CD4-positive, alpha-beta T cell (primary cell): ENCODE measurements at regions not wholly inside any gene's neighbourhood (a gene's known extent, or its start where the extent isn't known, plus 50 kb on each side); places are given as distances from the start of the nearest gene placed in this dataset.

Source experiments
- ATAC-seq: fragments of 200-7000 bp; cut with Tn5 transposase; one replicate; pipeline ENCODE4 v1.10.0; 2022; ENCODE audit warnings: mild to moderate bottlenecking; ENCODE audit not compliant: poor library complexity
- CTCF ChIA-PET: fragments of 350-600 bp; sonication (Branson Sonifier 250); formaldehyde crosslinking; loops from one replicate; lab custom pipeline; 2021; ENCODE audit warnings: antibody characterized with exemption, inconsistent platforms; lab: Charles Lee
- POLR2A ChIA-PET: fragments of 350-600 bp; sonication (Branson Sonifier 250); formaldehyde crosslinking; loops from one replicate; lab custom pipeline; 2021; ENCODE audit warnings: antibody characterized with exemption, inconsistent platforms; lab: Charles Lee
- DNase-seq, 14 experiments: peaks; one replicate each; pipeline ENCODE4 v3.0.0-alpha.2; 2013 to 2020; ENCODE audit warnings: mixed read lengths in 2 of 14
- H3K27ac ChIP-seq, 2 donors: one replicate each; pipeline versions ENCODE4 v1.5.1 to v1.7.0; 2013; ENCODE audit warnings: low read length in 2 of 2, low read depth in 1 of 2, mild to moderate bottlenecking in 1 of 2
- H3K27me3 ChIP-seq, 2 experiments: 1 replicate in 1 of 2; 2 replicates in 1 of 2; pipeline versions ENCODE4 v1.6.1 to v1.7.0; 2013; ENCODE audit warnings: low read length in 2 of 2, control low read depth in 1 of 2, mild to moderate bottlenecking in 1 of 2, moderate library complexity in 1 of 2; ENCODE audit not compliant: insufficient read depth in 2 of 2, control insufficient read depth in 1 of 2
- H3K36me3 ChIP-seq: one replicate; pipeline ENCODE4 v1.6.1; 2013; ENCODE audit warnings: low read length, control low read depth; ENCODE audit not compliant: insufficient read depth
- H3K4me1 ChIP-seq: one replicate; pipeline ENCODE4 v1.6.1; 2013; ENCODE audit warnings: low read length, control low read depth; ENCODE audit not compliant: insufficient read depth
- H3K4me3 ChIP-seq: one replicate; pipeline ENCODE4 v1.5.1; 2013; ENCODE audit warnings: mild to moderate bottlenecking, low read length, moderate library complexity
- H3K9me3 ChIP-seq, 2 experiments: 1 replicate in 1 of 2; 2 replicates in 1 of 2; pipeline versions ENCODE4 v1.6.1 to v1.7.0; 2013; ENCODE audit warnings: low read length in 2 of 2, mild to moderate bottlenecking in 2 of 2, control low read depth in 1 of 2, moderate library complexity in 1 of 2; ENCODE audit not compliant: control insufficient read depth in 1 of 2, insufficient read depth in 1 of 2
- H3K27ac Mint-ChIP-seq: one replicate; pipeline ENCODE4 v1.8.0; 2020; ENCODE audit warnings: mixed read lengths
- H3K27me3 Mint-ChIP-seq: one replicate; pipeline ENCODE4 v1.8.0; 2021; ENCODE audit warnings: mixed read lengths
- H3K36me3 Mint-ChIP-seq: one replicate; pipeline ENCODE4 v1.8.0; 2021; ENCODE audit warnings: low read depth, mixed read lengths
- H3K4me1 Mint-ChIP-seq: one replicate; pipeline ENCODE4 v1.8.0; 2021; ENCODE audit warnings: low read depth, mixed read lengths
- H3K4me3 Mint-ChIP-seq: one replicate; pipeline ENCODE4 v1.8.0; 2020; ENCODE audit warnings: mild to moderate bottlenecking, mixed read lengths
- H3K9me3 Mint-ChIP-seq: one replicate; pipeline ENCODE4 v1.8.0; 2020; ENCODE audit warnings: mixed read lengths
- CTCF ChIP-seq: fragments of 200-600 bp; IDR thresholded peaks from one replicate; pipeline ENCODE4 v1.8.0; 2022; ENCODE audit warnings: antibody characterized with exemption, mild to moderate bottlenecking
- intact Hi-C, 2 experiments: fragments of 100-400 bp; cut with DNase I in 1 of 2; cut with micrococcal nuclease in 1 of 2; formaldehyde crosslinking; loops; one replicate each; pipeline versions ENCODE4 v1.15.1 to v1.9.0; 2023 to 2025; cut with DNase I, micrococcal nuclease

GRCh38 chr11:42273977-42274376, 814.5 kb upstream of the LRRC4C start:
- no peak overlapping the region for H3K4me3 Mint-ChIP-seq
- ChIA-PET CTCF (interaction anchor here (1.1 kb wide), 1 partner anchor 10 kb away, joined by 3 read pairs; no protein-coding TSS in a partner anchor), POLR2A (no interaction called here)
- Histone ChIP-seq H3K36me3 (no peaks in the 10 kb centered on the region), H3K9me3 (peaks cover 16 to 17% of the 10 kb centered on the region in 2 experiments), H3K27ac (no peak overlapping the region), H3K4me3 (no peak overlapping the region), H3K27me3 (no peaks in the 10 kb centered on the region), H3K4me1 (no peaks in the 10 kb centered on the region)
- peaks cover 12% of the 10 kb centered on the region for H3K9me3 Mint-ChIP-seq
- H3K36me3 Mint-ChIP-seq = no peaks in the 10 kb centered on the region
- TF ChIP-seq CTCF = no peak
- H3K4me1 Mint-ChIP-seq = no peaks in the 10 kb centered on the region
- intact Hi-C loops = no loop called here
- H3K27ac Mint-ChIP-seq = no peak overlapping the region
- ATAC-seq = no peak
- no peak for DNase-seq
- H3K27me3 Mint-ChIP-seq = no peaks in the 10 kb centered on the region

GRCh38 chr11:42296910-42297309, 837.5 kb upstream of the LRRC4C start:
- CTCF ChIA-PET = no interaction called here
- H3K27ac ChIP-seq = no peak overlapping the region
- no peaks in the 10 kb centered on the region for H3K4me1 ChIP-seq
- H3K9me3 ChIP-seq = no peaks in the 10 kb centered on the region
- Mint-ChIP-seq H3K36me3 (no peaks in the 10 kb centered on the region), H3K4me3 (no peak overlapping the region), H3K4me1 (no peaks in the 10 kb centered on the region), H3K27ac (no peak overlapping the region), H3K27me3 (no peaks in the 10 kb centered on the region), H3K9me3 (peaks cover 18% of the 10 kb centered on the region)
- intact Hi-C loops = no loop called here
- H3K27me3 ChIP-seq = no peaks in the 10 kb centered on the region
- TF ChIP-seq CTCF = no peak
- ATAC-seq (no peak), DNase-seq (no peak)
- POLR2A ChIA-PET = no interaction called here
- H3K4me3 ChIP-seq = no peak overlapping the region
- no peaks in the 10 kb centered on the region for H3K36me3 ChIP-seq

GRCh38 chr11:42299780-42300179, 840.3 kb upstream of the LRRC4C start:
- ATAC-seq (no peak), DNase-seq (no peak)
- Mint-ChIP-seq H3K27me3 (no peaks in the 10 kb centered on the region), H3K9me3 (peaks cover 11% of the 10 kb centered on the region), H3K27ac (no peak overlapping the region), H3K36me3 (no peaks in the 10 kb centered on the region), H3K4me1 (no peaks in the 10 kb centered on the region), H3K4me3 (no peak overlapping the region)
- H3K27ac ChIP-seq = no peak overlapping the region
- H3K4me1 ChIP-seq = no peaks in the 10 kb centered on the region
- no peak overlapping the region for H3K4me3 ChIP-seq
- H3K36me3 ChIP-seq = no peaks in the 10 kb centered on the region
- POLR2A ChIA-PET = no interaction called here
- intact Hi-C loops = loop anchor here in 1 of 2 experiments (10.0 kb wide), 1 partner anchor 55 kb away; no protein-coding TSS in a partner anchor
- H3K9me3 ChIP-seq = no peaks in the 10 kb centered on the region
- H3K27me3 ChIP-seq = no peaks in the 10 kb centered on the region
- TF ChIP-seq CTCF = no peak
- CTCF ChIA-PET = no interaction called here
